SU-DHL-6 (cell line): ENCODE measurements at regions not wholly inside any gene's neighbourhood (a gene's known extent, or its start where the extent isn't known, plus 50 kb on each side); places are given as distances from the start of the nearest gene placed in this dataset.

Experiments
- H2AFZ ChIP-seq: fragments of 200-600 bp; sonication (generic); 2 replicates; pipeline ENCODE4 v1.6.1; 2014; ENCODE audit warnings: low read depth, mild to moderate bottlenecking, moderate library complexity, mixed read lengths, antibody characterized with exemption, low read length; ENCODE audit not compliant: severe bottlenecking
- H3F3A ChIP-seq: fragments of 200-600 bp; shearing (Covaris generic); 2 replicates; pipeline ENCODE4 v1.6.0; 2016; ENCODE audit warnings: antibody characterized with exemption, mild to moderate bottlenecking; ENCODE audit not compliant: insufficient read depth
- H3K27ac ChIP-seq: fragments of 200-600 bp; sonication (generic); 2 replicates; pipeline ENCODE4 v1.5.1; 2016; ENCODE audit warnings: low read depth, mild to moderate bottlenecking, low read length, moderate library complexity, mixed read lengths
- H3K27me3 ChIP-seq: fragments of 200-600 bp; sonication (generic), shearing (Covaris generic); 2 replicates; pipeline ENCODE4 v1.6.0; 2014; ENCODE audit warnings: mild to moderate bottlenecking, low read length
- H3K36me3 ChIP-seq: fragments of 200-600 bp; sonication (generic); 2 replicates; pipeline ENCODE4 v1.6.1; 2014; ENCODE audit warnings: mild to moderate bottlenecking, low read length, mixed read lengths
- H3K4me2 ChIP-seq: fragments of 300-600, 200-600 bp; shearing (Covaris generic), sonication (generic); 2 replicates; pipeline ENCODE4 v1.6.0; 2014; ENCODE audit warnings: low read length, low read depth, mild to moderate bottlenecking; ENCODE audit not compliant: poor library complexity, severe bottlenecking
- H3K4me3 ChIP-seq: fragments of 200-600 bp; sonication (generic); 2 replicates; pipeline ENCODE4 v1.5.1; 2014; ENCODE audit warnings: antibody characterized with exemption, low read length, mild to moderate bottlenecking, mixed read lengths; ENCODE audit not compliant: insufficient read depth, poor library complexity, severe bottlenecking
- H3K79me2 ChIP-seq: fragments of 200-600 bp; sonication (generic); 2 replicates; pipeline ENCODE4 v1.6.1; 2014; ENCODE audit warnings: mild to moderate bottlenecking, low read length, moderate library complexity; ENCODE audit not compliant: insufficient read depth
- H3K9ac ChIP-seq: fragments of 200-600 bp; sonication (generic); 2 replicates; pipeline ENCODE4 v1.7.0; 2014; ENCODE audit warnings: mild to moderate bottlenecking, low read length
- H3K9me2 ChIP-seq: fragments of 200-600 bp; sonication (generic); replicated peaks from 2 replicates; pipeline ENCODE4 v1.6.1; 2014; ENCODE audit warnings: low read length; ENCODE audit not compliant: insufficient read depth
- H3K9me3 ChIP-seq: fragments of 200-600 bp; sonication (generic); 2 replicates; pipeline ENCODE4 v1.6.1; 2014; ENCODE audit warnings: low read length, mixed read lengths; ENCODE audit not compliant: insufficient read depth
- H4K20me1 ChIP-seq: fragments of 200-600 bp; sonication (generic); 2 replicates; pipeline ENCODE4 v1.6.1; 2014; ENCODE audit warnings: low read depth, mild to moderate bottlenecking, antibody characterized with exemption, low read length, moderate library complexity, mixed read lengths
- EZH2phosphoT487 ChIP-seq: fragments of 200-600 bp; sonication (generic), shearing (Covaris generic); conservative IDR thresholded peaks from 2 replicates; pipeline ENCODE4 v1.6.1; 2018; ENCODE audit warnings: mild to moderate bottlenecking, antibody characterized with exemption, low read length, moderate library complexity, mixed read lengths
- TF ChIP-seq, protein P1 (sequence below): fragments of 200-600 bp; sonication (generic); IDR thresholded peaks from one replicate; pipeline ENCODE4 v1.5.1; 2017; ENCODE audit warnings: antibody characterized with exemption, mild to moderate bottlenecking, low read length, moderate library complexity; ENCODE audit not compliant: insufficient read depth, poor library complexity, severe bottlenecking

DNA sequence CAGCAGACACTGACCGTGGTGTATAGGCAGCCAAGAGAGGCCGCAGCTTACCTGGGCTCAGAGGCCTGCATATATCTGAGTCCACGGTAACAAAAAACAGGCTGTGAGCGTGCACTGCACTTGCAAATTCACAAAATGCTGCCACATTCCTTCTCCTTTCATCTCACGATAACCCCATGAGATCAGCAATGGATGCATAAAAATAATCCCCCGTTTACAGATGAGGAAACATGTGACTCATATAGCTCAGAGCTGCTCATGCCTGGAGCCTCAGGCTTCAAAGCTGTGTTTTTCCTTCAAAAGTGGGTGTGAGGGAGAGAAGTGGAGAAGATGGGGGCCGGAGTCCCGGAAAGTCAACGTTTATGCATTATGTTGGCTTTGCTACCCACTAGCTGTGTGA, 118.3 kb upstream of the FOXF1 start:
- Histone ChIP-seq H3K9me2 (no peaks in the 10 kb centered on the region), H3K4me2 (no peak overlapping the region), H3K9ac (no peak overlapping the region), H3K79me2 (no peaks in the 10 kb centered on the region), H4K20me1 (no peaks in the 10 kb centered on the region), H3K27me3 (no peaks in the 10 kb centered on the region), H3K36me3 (no peaks in the 10 kb centered on the region), H2AFZ (no peak overlapping the region), H3K27ac (no peak overlapping the region), H3K4me3 (no peak overlapping the region), H3F3A (no peaks in the 10 kb centered on the region), H3K9me3 (no peaks in the 10 kb centered on the region)
- no peak for TF ChIP-seq EZH2phosphoT487
- TF ChIP-seq, protein P1, sequence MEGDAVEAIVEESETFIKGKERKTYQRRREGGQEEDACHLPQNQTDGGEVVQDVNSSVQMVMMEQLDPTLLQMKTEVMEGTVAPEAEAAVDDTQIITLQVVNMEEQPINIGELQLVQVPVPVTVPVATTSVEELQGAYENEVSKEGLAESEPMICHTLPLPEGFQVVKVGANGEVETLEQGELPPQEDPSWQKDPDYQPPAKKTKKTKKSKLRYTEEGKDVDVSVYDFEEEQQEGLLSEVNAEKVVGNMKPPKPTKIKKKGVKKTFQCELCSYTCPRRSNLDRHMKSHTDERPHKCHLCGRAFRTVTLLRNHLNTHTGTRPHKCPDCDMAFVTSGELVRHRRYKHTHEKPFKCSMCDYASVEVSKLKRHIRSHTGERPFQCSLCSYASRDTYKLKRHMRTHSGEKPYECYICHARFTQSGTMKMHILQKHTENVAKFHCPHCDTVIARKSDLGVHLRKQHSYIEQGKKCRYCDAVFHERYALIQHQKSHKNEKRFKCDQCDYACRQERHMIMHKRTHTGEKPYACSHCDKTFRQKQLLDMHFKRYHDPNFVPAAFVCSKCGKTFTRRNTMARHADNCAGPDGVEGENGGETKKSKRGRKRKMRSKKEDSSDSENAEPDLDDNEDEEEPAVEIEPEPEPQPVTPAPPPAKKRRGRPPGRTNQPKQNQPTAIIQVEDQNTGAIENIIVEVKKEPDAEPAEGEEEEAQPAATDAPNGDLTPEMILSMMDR, result no peak

DNA sequence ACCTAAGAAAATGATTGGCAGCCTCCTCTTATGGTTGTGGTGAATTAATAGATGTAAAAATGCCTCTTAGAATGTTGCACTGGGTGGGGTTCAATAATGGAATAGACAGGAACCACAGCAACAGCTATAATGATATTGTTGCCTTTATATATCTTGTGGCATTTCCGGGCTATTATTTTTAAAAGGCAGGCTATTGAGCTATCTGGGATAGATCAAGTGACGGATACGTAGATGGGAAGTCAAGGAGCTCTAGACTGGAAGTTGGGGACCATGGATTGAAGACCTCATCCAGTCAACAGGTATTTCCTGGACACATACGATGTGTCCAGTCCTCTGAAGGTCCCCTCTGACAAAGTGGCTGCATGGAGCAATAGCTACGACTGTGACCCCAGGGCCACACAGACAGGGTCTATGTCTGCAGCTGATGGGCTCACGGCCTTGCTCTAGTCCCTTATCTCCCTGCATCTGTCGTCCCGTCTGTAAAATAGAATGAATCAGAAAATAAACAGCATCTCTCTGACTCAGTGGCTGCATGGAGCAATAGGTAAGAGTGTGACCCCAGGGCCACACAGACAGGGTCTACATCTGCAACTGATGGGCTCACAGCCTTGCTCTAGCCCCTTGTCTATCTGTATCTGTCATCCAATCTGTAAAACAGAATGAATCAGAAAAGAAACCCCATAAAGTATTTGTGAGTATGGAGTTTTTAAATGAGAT, 117.7 kb upstream of the FOXF1 start:
- no peaks in the 10 kb centered on the region for H3F3A ChIP-seq
- no peaks in the 10 kb centered on the region for H3K9me2 ChIP-seq
- no peaks in the 10 kb centered on the region for H3K27me3 ChIP-seq
- no peak for TF ChIP-seq EZH2phosphoT487
- TF ChIP-seq, protein P1, result no peak
- H3K27ac ChIP-seq, result no peak overlapping the region
- H4K20me1 ChIP-seq, result no peaks in the 10 kb centered on the region
- no peak overlapping the region for H3K9ac ChIP-seq
- H3K36me3 ChIP-seq, result no peaks in the 10 kb centered on the region
- H3K4me3 ChIP-seq, result no peak overlapping the region
- H3K4me2 ChIP-seq, result no peak overlapping the region
- no peaks in the 10 kb centered on the region for H3K79me2 ChIP-seq
- no peak overlapping the region for H2AFZ ChIP-seq
- no peaks in the 10 kb centered on the region for H3K9me3 ChIP-seq

DNA sequence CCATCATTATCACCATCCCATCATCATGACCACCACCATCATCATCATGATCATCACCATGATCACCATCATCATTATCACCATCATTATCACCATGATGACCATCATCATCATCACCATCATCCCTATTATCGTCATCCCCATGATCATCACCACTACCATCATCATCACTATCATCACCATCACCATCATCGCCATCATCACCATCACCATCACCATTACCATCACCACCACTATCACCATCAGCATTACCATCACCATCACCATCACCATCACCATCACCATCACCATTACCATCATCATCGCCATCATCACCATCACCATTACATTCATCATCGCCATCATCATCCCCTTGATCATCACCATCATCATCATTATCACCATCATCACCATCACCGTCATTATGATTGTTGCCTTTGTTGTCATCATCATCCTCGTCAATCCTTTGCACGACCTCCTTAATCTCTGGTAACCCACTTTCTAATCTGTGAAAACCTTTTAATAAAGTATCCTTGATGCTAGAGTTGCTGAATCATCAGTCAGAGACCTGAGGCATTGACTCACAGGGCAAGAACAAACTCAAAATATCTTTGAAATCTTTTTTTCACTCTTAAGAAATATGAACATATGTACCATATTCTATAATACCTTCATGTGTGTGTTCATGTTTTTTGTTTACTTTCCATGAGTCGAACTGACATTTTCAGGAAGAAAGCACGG, 116.3 kb upstream of the FOXF1 start:
- Histone ChIP-seq H3K9me3 (no peaks in the 10 kb centered on the region), H2AFZ (no peak overlapping the region), H3K9me2 (no peaks in the 10 kb centered on the region), H3K79me2 (no peaks in the 10 kb centered on the region), H3K4me3 (no peak overlapping the region), H4K20me1 (no peaks in the 10 kb centered on the region), H3K36me3 (no peaks in the 10 kb centered on the region), H3K27ac (no peak overlapping the region), H3K4me2 (no peak overlapping the region), H3F3A (no peaks in the 10 kb centered on the region), H3K9ac (no peak overlapping the region), H3K27me3 (no peaks in the 10 kb centered on the region)
- TF ChIP-seq, protein P1, result no peak
- TF ChIP-seq EZH2phosphoT487, result no peak
